Hematopoietic multipotent progenitor cell treated with erythropoietin and hydrocortisone succinate and interleukin-3 and kit ligand, for 8 days (in vitro differentiated cells): ENCODE measurements at regions not wholly inside any gene's neighbourhood (a gene's known extent, or its start where the extent isn't known, plus 50 kb on each side); places are given as distances from the start of the nearest gene placed in this dataset.
A peak's percentile ranks its signal among the peaks of the same experiment; 100 is the strongest.
"Not testable (repeated sequence)": the region's sequence is repeated elsewhere in the genome, so short reads cannot be mapped to it uniquely, and the experiment has no call there.

Experiments used
- DNase-seq: peaks from one replicate; pipeline ENCODE4 v3.0.0-alpha.2; 2015

GRCh38 chr4:82247171-82247570, 126.6 kb downstream of the HNRNPD start:
- no peak for DNase-seq

GRCh38 chr4:82241534-82241933, 132.3 kb downstream of the HNRNPD start:
- DNase-seq = no peak

GRCh38 chr4:82240410-82240809, 133.4 kb downstream of the HNRNPD start:
- no peak for DNase-seq

GRCh38 chr4:82237142-82237541, 136.6 kb downstream of the HNRNPD start:
- not testable (repeated sequence) for DNase-seq

- no peak for DNase-seq
Observed at GRCh38 chr4:82235346-82235745, 138.4 kb downstream of the HNRNPD start.

GRCh38 chr4:82232891-82233290, 140.9 kb downstream of the HNRNPD start:
- no peak for DNase-seq

- DNase-seq = no peak
Observed at GRCh38 chr4:82231806-82232205, 142.0 kb downstream of the HNRNPD start.

GRCh38 chr4:82230306-82230705, 143.5 kb downstream of the HNRNPD start:
- no peak for DNase-seq

- no peak for DNase-seq
Observed at GRCh38 chr4:82225030-82225429, 148.8 kb downstream of the HNRNPD start.

- peak; percentile 31 for DNase-seq
Observed at GRCh38 chr4:82223715-82224114, 150.1 kb downstream of the HNRNPD start.

- no peak for DNase-seq
Observed at GRCh38 chr4:82219346-82219745, 154.4 kb downstream of the HNRNPD start.

GRCh38 chr4:82217986-82218715, 155.6 kb downstream of the HNRNPD start:
- no peak for DNase-seq

- no peak for DNase-seq
Observed at GRCh38 chr4:82216219-82216618, 157.6 kb downstream of the HNRNPD start.

GRCh38 chr4:82215800-82216199, 158.0 kb downstream of the HNRNPD start:
- no peak for DNase-seq

- no peak for DNase-seq
Observed at GRCh38 chr4:82215039-82215438, 158.8 kb downstream of the HNRNPD start.

GRCh38 chr4:82213485-82214417, 160.0 kb downstream of the HNRNPD start:
- DNase-seq = no peak

- DNase-seq = peak; percentile 74
Observed at GRCh38 chr4:82201805-82202641, 171.8 kb downstream of the HNRNPD start.

GRCh38 chr4:82201303-82201702, 172.5 kb downstream of the HNRNPD start:
- no peak for DNase-seq

GRCh38 chr4:82200046-82200445, 173.7 kb downstream of the HNRNPD start:
- no peak for DNase-seq

- DNase-seq = no peak
Observed at GRCh38 chr4:82194329-82194728, 179.5 kb downstream of the HNRNPD start.

- DNase-seq = no peak
Observed at GRCh38 chr4:82192017-82192673, 181.6 kb downstream of the HNRNPD start.

GRCh38 chr4:82181789-82182188, 192.0 kb downstream of the HNRNPD start:
- no peak for DNase-seq

GRCh38 chr4:82172186-82172585, 201.6 kb downstream of the HNRNPD start:
- no peak for DNase-seq
